DND-41 (cell line): ENCODE measurements at regions not wholly inside any gene's neighbourhood (a gene's known extent, or its start where the extent isn't known, plus 50 kb on each side); places are given as distances from the start of the nearest gene placed in this dataset.

ENCODE experiments used
- ATAC-seq: fragments of 200-7000 bp; cut with Tn5 transposase; 3 replicates; pipeline ENCODE4 v1.9.1; 2021; ENCODE audit warnings: low read depth; ENCODE audit not compliant: insufficient read depth
- DNase-seq: peaks from one replicate; pipeline ENCODE4 v3.0.0-alpha.2; 2020
- H2AFZ ChIP-seq: 2 replicates; pipeline ENCODE4 v1.6.0; 2012; ENCODE audit warnings: low read depth, low read length
- H3K27ac ChIP-seq: 2 replicates; pipeline ENCODE4 v1.5.1; 2012; ENCODE audit warnings: low read length, inconsistent platforms
- H3K27me3 ChIP-seq: fragments of 200-600 bp; sonication (generic); 2 replicates; pipeline ENCODE4 v1.6.0; 2012; ENCODE audit warnings: low read length, mild to moderate bottlenecking, inconsistent platforms; ENCODE audit not compliant: insufficient read depth, poor library complexity
- H3K36me3 ChIP-seq: 2 replicates; pipeline ENCODE4 v1.5.1; 2012; ENCODE audit warnings: low read length, inconsistent platforms; ENCODE audit not compliant: insufficient read depth
- H3K4me1 ChIP-seq: 2 replicates; pipeline ENCODE4 v1.5.1; 2012; ENCODE audit warnings: mild to moderate bottlenecking, low read length; ENCODE audit not compliant: insufficient read depth
- H3K4me2 ChIP-seq: 2 replicates; pipeline ENCODE4 v1.6.0; 2012; ENCODE audit warnings: mild to moderate bottlenecking, moderate library complexity, low read length, inconsistent platforms; ENCODE audit not compliant: insufficient read depth
- H3K4me3 ChIP-seq, 2 experiments: fragments of 200-600 bp in 1 of 2; shearing (Covaris generic) in 1 of 2; 2 replicates each; pipeline ENCODE4 v1.5.1; 2012 to 2016; ENCODE audit warnings: inconsistent platforms in 2 of 2, low read length in 2 of 2, mild to moderate bottlenecking in 2 of 2, low read depth in 1 of 2, moderate library complexity in 1 of 2
- H3K79me2 ChIP-seq: 2 replicates; pipeline ENCODE4 v1.6.0; 2012; ENCODE audit warnings: low read length, inconsistent platforms; ENCODE audit not compliant: insufficient read depth
- H3K9ac ChIP-seq: 2 replicates; pipeline ENCODE4 v1.6.0; 2012; ENCODE audit warnings: low read depth, mild to moderate bottlenecking, inconsistent platforms, low read length, moderate library complexity
- H3K9me3 ChIP-seq: 2 replicates; pipeline ENCODE4 v1.5.1; 2012; ENCODE audit warnings: low read length, moderate library complexity, mild to moderate bottlenecking, inconsistent platforms; ENCODE audit not compliant: insufficient read depth, severe bottlenecking
- H4K20me1 ChIP-seq: 2 replicates; pipeline ENCODE4 v1.6.0; 2012; ENCODE audit warnings: low read length; ENCODE audit not compliant: insufficient read depth
- EZH2 ChIP-seq: IDR thresholded peaks from 3 replicates; pipeline ENCODE4 v1.6.1; 2012; ENCODE audit warnings: borderline replicate concordance, low read depth, mild to moderate bottlenecking, moderate library complexity, low read length, inconsistent platforms; ENCODE audit not compliant: severe bottlenecking
- TF ChIP-seq, protein P1 (sequence below): IDR thresholded peaks from 2 replicates; pipeline ENCODE4 v1.5.1; 2012; ENCODE audit warnings: borderline replicate concordance, low read length, moderate library complexity, mild to moderate bottlenecking; ENCODE audit not compliant: poor library complexity, severe bottlenecking; ENCODE audit errors: extremely low read depth

DNA sequence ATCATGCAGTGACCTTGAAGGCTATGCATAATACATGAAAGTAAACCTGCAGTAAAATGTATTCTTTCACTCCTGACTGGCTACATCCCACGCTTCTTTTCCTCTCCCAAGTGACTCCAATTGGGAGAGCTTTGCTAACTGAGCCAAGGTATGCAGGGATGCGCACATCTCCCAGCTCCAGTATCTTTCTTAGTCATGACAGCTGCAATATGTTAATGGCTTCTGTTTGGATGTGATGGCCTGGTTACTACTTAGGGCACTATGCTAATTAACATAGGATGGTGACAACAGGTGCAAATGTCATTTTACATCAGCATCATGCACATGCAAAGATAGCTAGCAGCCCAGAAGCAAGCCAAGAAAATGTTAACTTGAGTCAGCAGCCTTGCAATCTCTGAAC, 134.7 kb downstream of the POU4F1 start:
- Histone ChIP-seq H3K79me2 (no peaks in the 10 kb centered on the region), H3K27me3 (peaks cover 17% of the 10 kb centered on the region), H4K20me1 (no peaks in the 10 kb centered on the region), H3K9me3 (no peaks in the 10 kb centered on the region), H3K4me3 (no peak overlapping the region), H3K4me2 (no peak overlapping the region), H3K36me3 (no peaks in the 10 kb centered on the region), H3K9ac (no peak overlapping the region), H2AFZ (no peak overlapping the region), H3K4me1 (no peaks in the 10 kb centered on the region), H3K27ac (no peak overlapping the region)
- DNase-seq = no peak
- no peak for ATAC-seq
- TF ChIP-seq, protein P1, sequence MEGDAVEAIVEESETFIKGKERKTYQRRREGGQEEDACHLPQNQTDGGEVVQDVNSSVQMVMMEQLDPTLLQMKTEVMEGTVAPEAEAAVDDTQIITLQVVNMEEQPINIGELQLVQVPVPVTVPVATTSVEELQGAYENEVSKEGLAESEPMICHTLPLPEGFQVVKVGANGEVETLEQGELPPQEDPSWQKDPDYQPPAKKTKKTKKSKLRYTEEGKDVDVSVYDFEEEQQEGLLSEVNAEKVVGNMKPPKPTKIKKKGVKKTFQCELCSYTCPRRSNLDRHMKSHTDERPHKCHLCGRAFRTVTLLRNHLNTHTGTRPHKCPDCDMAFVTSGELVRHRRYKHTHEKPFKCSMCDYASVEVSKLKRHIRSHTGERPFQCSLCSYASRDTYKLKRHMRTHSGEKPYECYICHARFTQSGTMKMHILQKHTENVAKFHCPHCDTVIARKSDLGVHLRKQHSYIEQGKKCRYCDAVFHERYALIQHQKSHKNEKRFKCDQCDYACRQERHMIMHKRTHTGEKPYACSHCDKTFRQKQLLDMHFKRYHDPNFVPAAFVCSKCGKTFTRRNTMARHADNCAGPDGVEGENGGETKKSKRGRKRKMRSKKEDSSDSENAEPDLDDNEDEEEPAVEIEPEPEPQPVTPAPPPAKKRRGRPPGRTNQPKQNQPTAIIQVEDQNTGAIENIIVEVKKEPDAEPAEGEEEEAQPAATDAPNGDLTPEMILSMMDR = no peak
- TF ChIP-seq EZH2 = no peak

DNA sequence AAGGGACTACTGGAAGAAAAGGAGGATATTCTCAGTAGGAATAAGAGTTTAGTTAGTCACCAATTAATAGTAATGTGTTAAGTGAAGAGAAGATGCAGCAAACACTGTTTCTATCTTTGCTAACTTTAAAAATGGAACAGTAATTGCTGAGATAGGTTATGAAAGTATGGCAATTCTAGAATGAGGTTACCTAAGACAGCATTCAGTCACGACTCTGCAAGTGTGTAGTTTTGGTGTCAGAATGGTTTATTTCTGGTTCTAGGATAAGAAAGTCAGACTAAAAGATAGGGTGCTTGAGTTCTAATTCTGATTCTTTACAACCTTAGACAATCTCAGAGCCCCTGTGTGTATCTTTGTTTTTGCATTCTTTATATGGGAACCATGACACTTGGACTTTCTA, 138.1 kb downstream of the POU4F1 start:
- Histone ChIP-seq H3K4me2 (no peak overlapping the region), H3K79me2 (no peaks in the 10 kb centered on the region), H2AFZ (no peak overlapping the region), H3K27me3 (peaks cover 7% of the 10 kb centered on the region), H4K20me1 (no peaks in the 10 kb centered on the region), H3K4me3 (no peak overlapping the region), H3K36me3 (no peaks in the 10 kb centered on the region), H3K9ac (no peak overlapping the region), H3K27ac (no peak overlapping the region), H3K4me1 (no peaks in the 10 kb centered on the region), H3K9me3 (no peaks in the 10 kb centered on the region)
- TF ChIP-seq, protein P1 = no peak
- no peak for TF ChIP-seq EZH2
- ATAC-seq (no peak), DNase-seq (no peak)

DNA sequence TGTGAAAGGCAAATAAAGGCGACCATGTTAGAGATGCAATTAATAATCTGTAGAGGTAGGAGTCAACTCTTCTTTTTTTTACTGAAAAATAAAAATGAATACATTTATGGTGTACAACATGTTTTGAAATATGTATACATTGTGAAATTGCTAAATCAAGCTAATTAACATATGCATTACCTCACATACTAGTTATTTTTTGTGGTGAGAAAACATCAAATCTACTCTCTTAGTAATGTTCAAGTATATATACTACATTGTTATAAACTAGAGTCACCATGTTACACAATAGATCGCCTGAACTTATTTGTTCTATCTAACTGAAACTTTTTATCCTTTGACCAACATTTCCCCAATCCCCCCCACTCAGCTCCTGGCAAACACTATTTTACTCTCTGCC, 143.2 kb downstream of the POU4F1 start:
- ATAC-seq (no peak), DNase-seq (no peak)
- Histone ChIP-seq H3K27me3 (no peaks in the 10 kb centered on the region), H3K4me1 (no peaks in the 10 kb centered on the region), H3K9ac (no peak overlapping the region), H2AFZ (no peak overlapping the region), H3K27ac (no peak overlapping the region), H3K4me2 (no peak overlapping the region), H3K4me3 (no peak overlapping the region), H3K36me3 (no peaks in the 10 kb centered on the region), H3K79me2 (no peaks in the 10 kb centered on the region), H4K20me1 (no peaks in the 10 kb centered on the region), H3K9me3 (no peaks in the 10 kb centered on the region)
- no peak for TF ChIP-seq EZH2
- TF ChIP-seq, protein P1 = no peak

GRCh38 chr13:78443839-78444238, 159.5 kb downstream of the POU4F1 start:
- H3K4me1 ChIP-seq = no peaks in the 10 kb centered on the region
- H3K4me3 ChIP-seq = no peak overlapping the region
- H3K36me3 ChIP-seq = no peaks in the 10 kb centered on the region
- no peaks in the 10 kb centered on the region for H3K79me2 ChIP-seq
- H2AFZ ChIP-seq = no peak overlapping the region
- H3K4me2 ChIP-seq = no peak overlapping the region
- H3K9ac ChIP-seq = no peak overlapping the region
- H3K9me3 ChIP-seq = no peaks in the 10 kb centered on the region
- H3K27ac ChIP-seq = no peak overlapping the region
- TF ChIP-seq EZH2 = no peak
- TF ChIP-seq, protein P1 = no peak
- ATAC-seq = no peak
- no peak for DNase-seq
- no peaks in the 10 kb centered on the region for H4K20me1 ChIP-seq
- H3K27me3 ChIP-seq = peaks cover 2% of the 10 kb centered on the region
